Activated T-helper 2 cell treated with anti-CD3 and anti-CD28 coated beads, Interferon-gamma antibody, Interleukin-2, Interleukin-4, amounts not matched to agents 10 μg/mL and 5 μg/mL and 100 μg/mL, durations not matched to agents 14 hours and 24 hours and 36 hours (primary cell): ENCODE measurements at regions not wholly inside any gene's neighbourhood (a gene's known extent, or its start where the extent isn't known, plus 50 kb on each side); places are given as distances from the start of the nearest gene placed in this dataset.
"Not testable (repeated sequence)": the region's sequence is repeated elsewhere in the genome, so short reads cannot be mapped to it uniquely, and the experiment has no call there.

Experiments
- DNase-seq: peaks from one replicate; pipeline ENCODE4 v3.0.0; 2021; ENCODE audit warnings: low spot score
- H3K27ac Mint-ChIP-seq: one replicate; pipeline ENCODE4 v1.8.0; 2021; ENCODE audit warnings: mixed read lengths
- H3K27me3 Mint-ChIP-seq: one replicate; pipeline ENCODE4 v1.8.0; 2021; ENCODE audit warnings: low read depth, mixed read lengths
- H3K36me3 Mint-ChIP-seq: one replicate; pipeline ENCODE4 v1.8.0; 2021; ENCODE audit warnings: low read depth, mixed read lengths
- H3K4me1 Mint-ChIP-seq: one replicate; pipeline ENCODE4 v1.8.0; 2021; ENCODE audit warnings: low read depth, mixed read lengths
- H3K4me3 Mint-ChIP-seq: one replicate; pipeline ENCODE4 v1.8.0; 2021; ENCODE audit warnings: low read depth, mild to moderate bottlenecking, moderate library complexity, mixed read lengths
- H3K9me3 Mint-ChIP-seq: one replicate; pipeline ENCODE4 v1.8.0; 2021; ENCODE audit warnings: mixed read lengths
- intact Hi-C: fragments of 100-400 bp; cut with micrococcal nuclease; formaldehyde crosslinking; loops from one replicate; pipeline ENCODE4 v1.15.1; 2023

DNA sequence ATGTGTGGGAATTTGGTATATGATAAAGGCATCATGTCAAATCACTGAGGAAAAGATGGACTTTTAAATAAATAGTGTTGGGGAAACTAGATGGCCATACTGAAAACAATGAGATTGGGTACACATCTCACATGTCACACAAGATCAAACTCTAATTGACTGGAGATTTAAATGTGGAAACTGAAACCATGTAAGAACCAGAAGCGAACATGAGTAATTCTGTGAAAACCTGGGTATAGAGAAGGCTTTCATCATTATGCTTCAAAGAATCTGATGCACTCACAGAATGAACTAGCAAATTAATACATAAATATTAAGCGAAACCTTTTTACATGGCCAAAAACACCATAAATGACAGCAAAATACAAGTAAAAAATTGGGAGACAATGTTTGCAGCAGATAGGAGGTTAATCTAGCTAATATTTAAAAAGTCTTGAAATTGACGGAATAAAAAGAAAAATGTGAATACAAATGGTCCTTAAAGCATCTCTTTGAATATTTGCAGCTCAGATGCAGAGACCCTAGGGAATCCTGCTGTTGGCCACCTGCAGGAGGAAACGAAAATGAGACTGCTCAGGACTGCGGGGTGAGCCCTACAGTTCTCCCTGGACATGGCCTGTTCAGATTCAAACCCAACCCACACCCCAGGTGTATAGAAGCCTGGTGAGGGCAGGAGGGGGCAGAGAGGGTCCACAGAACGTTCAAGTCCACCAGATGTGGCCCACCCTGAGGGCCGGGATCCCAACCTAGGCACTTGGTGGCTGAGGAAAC lies 297.6 kb upstream of the WSB1 start:
- H3K4me1 Mint-ChIP-seq, H3K4me3 Mint-ChIP-seq, intact Hi-C loops, H3K36me3 Mint-ChIP-seq, DNase-seq, H3K27me3 Mint-ChIP-seq, H3K27ac Mint-ChIP-seq: not testable (repeated sequence)
- H3K9me3 Mint-ChIP-seq, result peaks cover 23% of the 10 kb centered on the region

DNA sequence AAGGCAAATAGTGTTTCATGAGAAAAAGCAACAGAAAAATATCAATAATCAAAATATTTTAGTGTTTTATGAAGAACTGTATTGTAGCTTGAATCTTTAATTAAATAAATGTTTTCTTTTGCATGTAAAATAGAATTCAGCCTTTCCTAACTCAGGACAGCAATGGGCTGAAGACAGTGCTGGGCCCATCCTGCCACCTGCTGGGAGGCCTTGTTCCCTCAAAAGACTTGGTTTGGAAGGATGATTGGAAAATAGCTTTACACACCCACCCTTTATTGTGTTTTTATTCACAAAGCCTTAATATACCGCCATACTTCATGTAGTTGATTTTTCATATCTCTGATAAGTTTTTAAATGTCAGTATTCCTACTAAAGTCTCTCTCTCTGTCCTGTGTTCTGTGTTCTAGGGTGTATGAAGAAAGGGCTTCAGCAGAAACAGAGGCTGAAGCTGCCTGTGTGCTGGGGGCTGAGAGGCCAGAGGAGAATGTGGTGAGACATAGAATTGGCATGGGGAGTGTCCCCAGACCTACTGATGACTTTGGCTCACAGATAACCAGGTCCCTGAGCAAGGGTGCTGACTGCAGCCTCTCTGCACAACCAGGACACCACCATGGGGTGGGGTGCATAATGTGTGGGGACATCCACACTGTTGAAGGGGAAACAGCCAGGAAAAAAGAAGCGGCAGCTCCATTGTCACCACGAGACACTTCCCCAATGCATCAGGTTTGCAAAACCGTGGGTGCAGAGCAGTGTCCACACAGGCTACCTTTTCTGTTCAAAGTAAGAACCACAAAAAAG lies 286.0 kb upstream of the WSB1 start:
- intact Hi-C loops, DNase-seq, H3K27ac Mint-ChIP-seq, H3K4me1 Mint-ChIP-seq, H3K36me3 Mint-ChIP-seq, H3K27me3 Mint-ChIP-seq, H3K4me3 Mint-ChIP-seq: not testable (repeated sequence)
- H3K9me3 Mint-ChIP-seq, result peaks cover 45% of the 10 kb centered on the region

DNA sequence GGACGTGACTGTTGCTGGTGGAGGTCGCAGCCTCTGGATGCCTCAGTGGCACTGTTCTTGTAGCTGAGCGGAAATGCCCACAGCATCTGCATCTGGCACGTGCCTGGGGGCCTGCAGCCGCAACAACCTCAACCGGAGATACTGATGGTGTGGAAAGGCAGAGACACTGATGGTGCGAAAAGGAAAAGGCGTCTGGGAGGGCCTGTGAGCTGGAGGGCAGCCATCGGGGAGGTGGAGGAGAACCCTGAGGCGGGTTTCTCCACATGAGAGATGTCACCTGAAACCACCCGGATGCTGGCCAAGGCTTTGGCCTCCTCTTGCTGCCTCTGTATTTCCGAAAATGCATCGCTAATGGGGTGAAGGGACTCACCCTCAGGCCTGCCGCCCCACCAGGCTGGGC lies 284.8 kb upstream of the WSB1 start:
- Mint-ChIP-seq H3K36me3 (no peaks in the 10 kb centered on the region), H3K4me1 (no peaks in the 10 kb centered on the region), H3K4me3 (no peak overlapping the region), H3K9me3 (peaks cover 40% of the 10 kb centered on the region), H3K27me3 (no peaks in the 10 kb centered on the region), H3K27ac (no peak overlapping the region)
- DNase-seq, result no peak
- intact Hi-C loops, result no loop called here

DNA sequence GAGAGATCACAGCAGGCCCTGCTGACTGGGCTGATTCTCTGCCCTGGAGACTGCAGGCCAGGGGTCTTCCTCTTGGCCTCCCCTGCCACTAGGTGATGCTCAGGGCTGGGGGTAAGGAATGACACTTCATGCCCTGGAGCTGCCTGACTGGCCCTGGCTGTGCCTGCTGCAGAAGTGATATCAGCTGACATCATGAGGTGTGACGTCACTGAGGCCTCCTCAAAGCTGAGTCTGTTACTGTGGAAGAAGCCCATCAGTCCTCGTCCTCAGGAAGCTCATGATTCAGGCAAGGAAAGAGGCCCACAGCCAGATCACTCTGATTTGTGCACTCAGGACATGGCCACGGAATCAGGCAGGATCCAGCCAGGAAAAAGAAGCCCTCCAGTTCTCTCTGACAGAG lies 283.8 kb upstream of the WSB1 start:
- H3K4me1 Mint-ChIP-seq, DNase-seq, intact Hi-C loops, H3K4me3 Mint-ChIP-seq, H3K36me3 Mint-ChIP-seq, H3K27me3 Mint-ChIP-seq, H3K27ac Mint-ChIP-seq: not testable (repeated sequence)
- peaks cover 45% of the 10 kb centered on the region for H3K9me3 Mint-ChIP-seq

DNA sequence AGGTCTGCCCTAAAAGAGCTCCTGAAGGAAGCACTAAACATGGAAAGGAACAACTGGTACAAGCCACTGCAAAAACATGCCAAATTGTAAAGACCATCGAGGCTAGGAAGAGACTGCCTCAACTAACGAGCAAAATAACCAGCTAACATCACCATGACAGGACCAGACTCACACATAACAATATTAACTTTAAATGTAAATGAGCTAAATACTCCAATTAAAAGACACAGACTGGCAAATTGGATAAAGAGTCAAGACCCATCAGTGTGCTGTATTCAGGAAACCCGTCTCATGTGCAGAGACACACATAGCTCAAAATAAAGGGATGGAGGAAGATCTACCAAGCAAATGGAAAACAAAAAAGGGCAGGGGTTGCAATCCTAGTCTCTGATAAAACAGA lies 263.4 kb upstream of the WSB1 start:
- H3K27me3 Mint-ChIP-seq, H3K36me3 Mint-ChIP-seq, intact Hi-C loops, H3K4me1 Mint-ChIP-seq, H3K27ac Mint-ChIP-seq, H3K4me3 Mint-ChIP-seq, DNase-seq: not testable (repeated sequence)
- H3K9me3 Mint-ChIP-seq, result peaks cover 18% of the 10 kb centered on the region

DNA sequence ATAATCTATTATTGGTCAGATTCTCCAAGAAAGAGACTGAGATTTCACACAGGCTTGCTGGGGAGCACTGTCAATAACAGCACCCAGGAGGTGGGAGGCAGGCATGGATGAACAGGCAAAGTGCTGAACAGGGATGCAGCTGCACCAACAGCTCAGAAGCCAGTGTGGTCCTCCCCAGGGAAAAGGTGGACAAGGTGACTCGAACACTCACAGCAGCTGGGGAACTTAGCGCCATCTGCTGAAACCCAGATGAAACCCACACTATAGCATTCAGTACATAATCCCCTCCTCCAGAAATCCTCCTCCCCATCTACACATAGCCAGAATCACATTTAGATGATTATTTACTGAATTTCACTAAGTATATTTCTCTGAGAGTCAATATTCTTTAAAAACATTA lies 255.2 kb upstream of the WSB1 start:
- no peaks in the 10 kb centered on the region for H3K36me3 Mint-ChIP-seq
- no peak for DNase-seq

DNA sequence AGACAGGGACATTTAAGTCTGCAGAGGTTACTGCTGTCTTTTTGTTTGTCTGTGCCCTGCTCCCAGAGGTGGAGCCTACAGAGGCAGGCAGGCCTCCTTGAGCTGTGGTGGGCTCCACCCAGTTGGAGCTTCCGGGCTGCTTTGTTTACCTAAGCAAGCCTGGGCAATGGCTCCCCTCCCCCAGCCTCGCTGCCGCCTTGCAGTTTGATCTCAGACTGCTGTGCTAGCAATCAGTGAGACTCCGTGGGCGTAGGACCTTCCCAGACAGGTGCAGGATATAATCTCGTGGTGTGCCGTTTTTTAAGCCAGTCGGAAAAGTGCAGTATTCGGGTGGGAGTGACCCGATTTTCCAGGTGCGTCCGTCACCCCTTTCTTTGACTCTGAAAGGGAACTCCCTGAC lies 248.9 kb upstream of the WSB1 start:
- H3K27ac Mint-ChIP-seq, H3K4me1 Mint-ChIP-seq, H3K4me3 Mint-ChIP-seq, H3K36me3 Mint-ChIP-seq, intact Hi-C loops, DNase-seq, H3K9me3 Mint-ChIP-seq, H3K27me3 Mint-ChIP-seq: not testable (repeated sequence)

More for the DNA sequence above, 255.2 kb upstream of the WSB1 start:
- Mint-ChIP-seq H3K4me1 (no peaks in the 10 kb centered on the region), H3K4me3 (no peak overlapping the region), H3K27me3 (no peaks in the 10 kb centered on the region), H3K27ac (no peak overlapping the region), H3K9me3 (peaks cover 13% of the 10 kb centered on the region)
- intact Hi-C loops, result no loop called here

DNA sequence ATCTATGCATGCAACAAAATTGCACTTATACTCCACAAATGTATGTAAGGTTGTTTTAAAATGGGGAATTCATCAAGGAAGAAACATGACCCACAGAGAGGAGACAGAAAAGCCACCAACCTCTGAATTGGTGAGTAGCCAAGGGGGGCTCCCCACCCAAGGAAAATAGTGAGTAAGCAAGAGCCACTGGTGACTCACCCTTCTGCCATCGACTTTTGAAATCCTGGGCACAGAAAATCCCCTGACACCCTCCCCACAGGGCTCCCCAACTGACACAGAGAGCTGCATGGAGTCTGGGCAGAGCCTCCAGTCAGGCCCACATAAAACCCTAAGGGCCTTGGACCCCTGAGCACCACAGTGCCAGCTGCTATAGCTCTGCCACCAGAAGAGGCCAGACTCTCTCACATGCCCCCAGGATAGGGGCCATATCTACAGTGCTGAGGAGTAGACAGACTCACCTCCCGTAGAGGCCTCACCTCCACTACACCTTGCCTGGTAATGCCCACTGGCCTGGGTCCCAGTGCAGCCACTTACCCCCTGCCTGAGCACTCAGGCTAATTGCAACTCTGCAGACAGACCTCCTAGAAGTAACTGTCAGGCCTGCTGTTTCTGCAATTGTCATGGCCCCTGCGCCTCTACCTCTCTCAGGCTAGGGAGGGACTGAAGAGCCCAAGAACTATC lies 244.7 kb upstream of the WSB1 start:
- Mint-ChIP-seq H3K4me1 (no peaks in the 10 kb centered on the region), H3K9me3 (peaks cover 20% of the 10 kb centered on the region), H3K36me3 (no peaks in the 10 kb centered on the region), H3K27me3 (no peaks in the 10 kb centered on the region), H3K4me3 (no peak overlapping the region), H3K27ac (no peak overlapping the region)
- intact Hi-C loops, result no loop called here
- DNase-seq, result no peak

DNA sequence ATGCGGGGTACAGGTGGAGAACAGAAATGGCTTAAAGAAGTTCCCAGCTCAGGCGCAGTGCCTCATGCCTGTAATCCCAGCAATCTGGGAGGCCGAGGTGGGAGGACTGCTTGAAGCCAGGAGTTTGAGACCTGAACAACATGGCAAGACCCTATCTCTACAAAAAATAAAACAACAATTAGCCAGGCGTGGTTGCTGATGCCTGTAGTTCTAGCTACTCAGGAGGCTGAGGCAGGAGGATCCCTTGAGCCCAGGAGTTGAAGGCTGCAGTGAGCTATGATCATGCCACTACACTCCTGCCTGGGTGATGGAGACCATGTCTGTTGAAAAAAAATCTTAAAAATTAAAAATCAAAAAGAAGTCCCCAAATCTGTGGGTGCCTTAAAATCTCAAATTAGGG lies 228.3 kb upstream of the WSB1 start:
- DNase-seq, result no peak
- no peaks in the 10 kb centered on the region for H3K9me3 Mint-ChIP-seq
- H3K4me3 Mint-ChIP-seq, result no peak overlapping the region
- no peaks in the 10 kb centered on the region for H3K27me3 Mint-ChIP-seq
- H3K36me3 Mint-ChIP-seq, result no peaks in the 10 kb centered on the region
- intact Hi-C loops, result no loop called here
- H3K4me1 Mint-ChIP-seq, result no peaks in the 10 kb centered on the region
- no peak overlapping the region for H3K27ac Mint-ChIP-seq

DNA sequence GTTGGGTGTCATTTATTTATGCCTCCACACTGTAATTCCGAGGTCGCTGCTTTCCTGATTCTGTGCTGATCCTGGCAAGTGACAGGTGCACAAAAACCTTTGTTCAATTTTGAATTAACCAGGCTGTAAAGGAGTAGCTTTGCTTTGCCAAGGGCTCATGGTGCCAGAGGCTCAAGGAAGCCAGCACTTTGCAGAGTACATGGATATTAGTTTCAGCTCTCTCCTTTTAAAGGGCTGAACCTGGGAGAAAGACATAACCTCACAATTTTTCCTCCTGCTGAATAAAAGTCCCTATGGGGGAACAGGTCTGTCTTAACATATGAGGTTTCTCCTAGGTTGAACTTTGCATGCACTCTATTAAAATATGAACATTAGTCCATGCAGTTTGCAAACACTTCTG lies 227.6 kb upstream of the WSB1 start:
- H3K9me3 Mint-ChIP-seq, result no peaks in the 10 kb centered on the region
- intact Hi-C loops, result no loop called here

DNA sequence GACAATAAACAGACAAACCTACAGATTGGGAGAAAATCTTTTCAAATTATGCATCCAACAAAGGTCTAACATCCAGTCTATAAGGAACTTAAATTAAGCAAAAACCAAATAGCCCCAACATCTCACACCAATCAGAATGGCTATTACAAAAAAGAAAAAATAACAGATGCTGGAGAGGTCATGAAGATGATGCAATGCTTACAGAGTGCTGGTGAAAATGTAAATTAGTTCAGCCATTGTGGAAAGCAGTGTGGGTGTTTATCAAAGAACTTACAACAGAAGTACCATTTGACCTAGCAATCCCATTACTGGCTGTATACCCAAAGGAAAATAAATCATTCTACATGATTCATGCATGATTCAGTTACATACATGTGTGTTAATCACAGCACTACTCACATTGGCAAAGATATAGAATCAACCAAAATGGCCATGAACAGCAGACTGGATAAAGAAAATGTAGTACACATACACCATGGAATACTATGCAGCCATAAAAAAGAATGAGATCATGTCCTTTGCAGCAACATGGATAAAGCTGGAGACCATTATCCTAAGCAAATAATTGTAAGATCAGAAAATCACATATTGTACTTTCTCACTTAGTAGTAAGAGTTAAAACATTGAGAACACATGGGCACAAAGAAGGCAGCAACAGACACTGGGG lies 223.9 kb upstream of the WSB1 start:
- intact Hi-C loops, result no loop called here
- no peak overlapping the region for H3K27ac Mint-ChIP-seq

More for the DNA sequence above, 227.6 kb upstream of the WSB1 start:
- no peak for DNase-seq
- Mint-ChIP-seq H3K36me3 (no peaks in the 10 kb centered on the region), H3K4me3 (no peak overlapping the region), H3K4me1 (no peaks in the 10 kb centered on the region), H3K27ac (no peak overlapping the region), H3K27me3 (no peaks in the 10 kb centered on the region)

DNA sequence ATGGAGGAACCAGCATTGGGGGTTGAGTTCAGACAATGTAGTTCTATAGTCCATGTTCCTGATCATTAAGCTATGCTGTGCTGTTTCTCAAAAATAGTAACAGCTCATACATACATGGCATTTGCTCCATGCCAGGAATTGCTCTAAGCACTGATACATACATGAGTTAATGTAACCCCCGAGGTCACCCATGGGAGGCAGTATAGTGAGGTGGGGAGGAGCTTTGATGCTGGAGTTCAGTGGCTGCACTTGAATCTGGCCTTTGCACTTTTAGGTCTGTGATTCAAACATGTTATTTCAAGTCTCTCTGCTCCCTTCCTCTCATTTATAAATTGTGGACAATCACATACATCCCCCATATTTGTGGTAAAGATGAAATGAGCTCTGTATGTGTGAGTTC lies 223.1 kb upstream of the WSB1 start:
- Mint-ChIP-seq H3K4me1 (no peaks in the 10 kb centered on the region), H3K27ac (no peak overlapping the region), H3K9me3 (no peaks in the 10 kb centered on the region), H3K27me3 (no peaks in the 10 kb centered on the region), H3K4me3 (no peak overlapping the region), H3K36me3 (no peaks in the 10 kb centered on the region)
- intact Hi-C loops, result no loop called here
- no peak for DNase-seq

More for the DNA sequence above, 223.9 kb upstream of the WSB1 start:
- no peak overlapping the region for H3K4me3 Mint-ChIP-seq
- DNase-seq, result no peak
- no peaks in the 10 kb centered on the region for H3K36me3 Mint-ChIP-seq
- H3K27me3 Mint-ChIP-seq, result no peaks in the 10 kb centered on the region
- no peaks in the 10 kb centered on the region for H3K4me1 Mint-ChIP-seq
- no peaks in the 10 kb centered on the region for H3K9me3 Mint-ChIP-seq
